SK-N-SH treated with all-trans-retinoic acid at 6 μM for 48 hours (cell line): ENCODE measurements at regions not wholly inside any gene's neighbourhood (a gene's known extent, or its start where the extent isn't known, plus 50 kb on each side); places are given as distances from the start of the nearest gene placed in this dataset.

Experiments
- ATAC-seq: fragments of 200-7000 bp; cut with Tn5 transposase; 3 replicates; pipeline ENCODE4 v1.9.1; 2020; ENCODE audit warnings: mild to moderate bottlenecking, moderate library complexity
- ARNTL ChIP-seq: fragments of 450-650 bp; formaldehyde crosslinking; IDR thresholded peaks from 2 replicates; pipeline ENCODE4 v1.5.0; 2020; ENCODE audit warnings: low read depth, mild to moderate bottlenecking, moderate library complexity, borderline replicate concordance
- BACH2 ChIP-seq: fragments of 250-450 bp; sonication (Bioruptor Pico); IDR thresholded peaks from 2 replicates; pipeline ENCODE4 v1.9.0; 2021; ENCODE audit warnings: mild to moderate bottlenecking, borderline replicate concordance
- CSRNP3 ChIP-seq: fragments of 250-450 bp; sonication (Bioruptor Pico); IDR thresholded peaks from 2 replicates; pipeline ENCODE4 v1.5.1; 2021; ENCODE audit warnings: mild to moderate bottlenecking, moderate library complexity
- ESRRG ChIP-seq: fragments of 250-450 bp; sonication (Bioruptor Pico); IDR thresholded peaks from 2 replicates; pipeline ENCODE4 v1.6.1; 2021; ENCODE audit warnings: mild to moderate bottlenecking
- GLIS3 ChIP-seq: fragments of 250-450 bp; sonication (Bioruptor Pico); IDR thresholded peaks from 2 replicates; pipeline ENCODE4 v1.5.0; 2020; ENCODE audit warnings: mild to moderate bottlenecking, moderate library complexity
- OSR1 ChIP-seq: fragments of 250-450 bp; sonication (Bioruptor Pico); IDR thresholded peaks from 2 replicates; pipeline ENCODE4 v1.8.0; 2022; ENCODE audit warnings: moderate library complexity, mild to moderate bottlenecking, inconsistent platforms
- PATZ1 ChIP-seq: fragments of 250-450 bp; sonication (Bioruptor Pico); IDR thresholded peaks from 2 replicates; pipeline ENCODE4 v1.8.0; 2020; ENCODE audit warnings: mild to moderate bottlenecking, moderate library complexity, borderline replicate concordance
- PPARA ChIP-seq: fragments of 250-450 bp; sonication (Bioruptor Pico); IDR thresholded peaks from 2 replicates; pipeline ENCODE4 v1.5.0; 2020; ENCODE audit warnings: mild to moderate bottlenecking, borderline replicate concordance
- RARB ChIP-seq: fragments of 250-450 bp; sonication (Bioruptor Pico); IDR thresholded peaks from 2 replicates; pipeline ENCODE4 v1.8.0; 2021; ENCODE audit warnings: mild to moderate bottlenecking, moderate library complexity
- SNAI2 ChIP-seq: fragments of 250-450 bp; sonication (Bioruptor Pico); IDR thresholded peaks from 2 replicates; pipeline ENCODE4 v1.5.0; 2020; ENCODE audit warnings: mild to moderate bottlenecking, moderate library complexity
- TCF4 ChIP-seq: fragments of 250-450 bp; sonication (Bioruptor Pico); IDR thresholded peaks from 2 replicates; pipeline ENCODE4 v1.8.0; 2021; ENCODE audit warnings: mild to moderate bottlenecking, moderate library complexity, borderline replicate concordance
- TOX ChIP-seq: fragments of 250-450 bp; sonication (Bioruptor Pico); IDR thresholded peaks from 2 replicates; pipeline ENCODE4 v1.8.0; 2021; ENCODE audit warnings: mild to moderate bottlenecking, moderate library complexity, borderline replicate concordance
- ZC3H10 ChIP-seq: fragments of 250-450 bp; sonication (Bioruptor Pico); IDR thresholded peaks from 2 replicates; pipeline ENCODE4 v1.5.1; 2021; ENCODE audit warnings: mild to moderate bottlenecking, moderate library complexity
- ZFP3 ChIP-seq: fragments of 250-450 bp; sonication (Bioruptor Pico); IDR thresholded peaks from 2 replicates; pipeline ENCODE4 v1.5.0; 2020; ENCODE audit warnings: mild to moderate bottlenecking, moderate library complexity
- ZFP30 ChIP-seq: fragments of 450-650 bp; formaldehyde crosslinking; IDR thresholded peaks from 2 replicates; pipeline ENCODE4 v1.5.0; 2022; ENCODE audit warnings: mild to moderate bottlenecking, moderate library complexity
- ZNF565 ChIP-seq: fragments of 450-650 bp; formaldehyde crosslinking; conservative IDR thresholded peaks from 2 replicates; pipeline ENCODE4 v1.5.0; 2020; ENCODE audit warnings: low read depth, mild to moderate bottlenecking, moderate library complexity
- ZNF70 ChIP-seq: fragments of 450-650 bp; formaldehyde crosslinking; IDR thresholded peaks from 2 replicates; pipeline ENCODE4 v1.5.0; 2020; ENCODE audit warnings: mild to moderate bottlenecking, moderate library complexity
- TF ChIP-seq, protein P1 (sequence below): fragments of 250-450 bp; sonication (Bioruptor Pico); IDR thresholded peaks from 2 replicates; pipeline ENCODE4 v1.8.0; 2021; ENCODE audit warnings: low read depth, mild to moderate bottlenecking, moderate library complexity, borderline replicate concordance
- TF ChIP-seq, protein P2 (sequence below): fragments of 250-450 bp; sonication (Bioruptor Pico); IDR thresholded peaks from 2 replicates; pipeline ENCODE4 v1.5.0; 2020; ENCODE audit warnings: mild to moderate bottlenecking, moderate library complexity
- TF ChIP-seq, protein P3 (sequence below): fragments of 250-450 bp; sonication (Bioruptor Pico); IDR thresholded peaks from 2 replicates; pipeline ENCODE4 v1.5.1; 2020; ENCODE audit warnings: low read depth, mild to moderate bottlenecking, moderate library complexity

- ATAC-seq: no peak
- no peak for TF ChIP-seq ZNF565
- TF ChIP-seq, protein P1, sequence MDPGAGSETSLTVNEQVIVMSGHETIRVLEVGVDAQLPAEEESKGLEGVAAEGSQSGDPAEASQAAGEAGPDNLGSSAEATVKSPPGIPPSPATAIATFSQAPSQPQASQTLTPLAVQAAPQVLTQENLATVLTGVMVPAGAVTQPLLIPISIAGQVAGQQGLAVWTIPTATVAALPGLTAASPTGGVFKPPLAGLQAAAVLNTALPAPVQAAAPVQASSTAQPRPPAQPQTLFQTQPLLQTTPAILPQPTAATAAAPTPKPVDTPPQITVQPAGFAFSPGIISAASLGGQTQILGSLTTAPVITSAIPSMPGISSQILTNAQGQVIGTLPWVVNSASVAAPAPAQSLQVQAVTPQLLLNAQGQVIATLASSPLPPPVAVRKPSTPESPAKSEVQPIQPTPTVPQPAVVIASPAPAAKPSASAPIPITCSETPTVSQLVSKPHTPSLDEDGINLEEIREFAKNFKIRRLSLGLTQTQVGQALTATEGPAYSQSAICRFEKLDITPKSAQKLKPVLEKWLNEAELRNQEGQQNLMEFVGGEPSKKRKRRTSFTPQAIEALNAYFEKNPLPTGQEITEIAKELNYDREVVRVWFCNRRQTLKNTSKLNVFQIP (CRISPR knock-in tag): no peak
- TF ChIP-seq CSRNP3 (CRISPR knock-in tag): no peak
- TF ChIP-seq GLIS3 (CRISPR knock-in tag): no peak
- TF ChIP-seq PATZ1 (CRISPR knock-in tag): no peak
- no peak for TF ChIP-seq OSR1
- no peak for TF ChIP-seq ZFP3 (CRISPR knock-in tag)
- no peak for TF ChIP-seq ARNTL (CRISPR knock-in tag)
- TF ChIP-seq PPARA (CRISPR knock-in tag): no peak
- TF ChIP-seq, all 23 proteins: peak for 0
Measured at GRCh38 chr2:72028351-72028995, 119.2 kb downstream of the CYP26B1 start.

DNA sequence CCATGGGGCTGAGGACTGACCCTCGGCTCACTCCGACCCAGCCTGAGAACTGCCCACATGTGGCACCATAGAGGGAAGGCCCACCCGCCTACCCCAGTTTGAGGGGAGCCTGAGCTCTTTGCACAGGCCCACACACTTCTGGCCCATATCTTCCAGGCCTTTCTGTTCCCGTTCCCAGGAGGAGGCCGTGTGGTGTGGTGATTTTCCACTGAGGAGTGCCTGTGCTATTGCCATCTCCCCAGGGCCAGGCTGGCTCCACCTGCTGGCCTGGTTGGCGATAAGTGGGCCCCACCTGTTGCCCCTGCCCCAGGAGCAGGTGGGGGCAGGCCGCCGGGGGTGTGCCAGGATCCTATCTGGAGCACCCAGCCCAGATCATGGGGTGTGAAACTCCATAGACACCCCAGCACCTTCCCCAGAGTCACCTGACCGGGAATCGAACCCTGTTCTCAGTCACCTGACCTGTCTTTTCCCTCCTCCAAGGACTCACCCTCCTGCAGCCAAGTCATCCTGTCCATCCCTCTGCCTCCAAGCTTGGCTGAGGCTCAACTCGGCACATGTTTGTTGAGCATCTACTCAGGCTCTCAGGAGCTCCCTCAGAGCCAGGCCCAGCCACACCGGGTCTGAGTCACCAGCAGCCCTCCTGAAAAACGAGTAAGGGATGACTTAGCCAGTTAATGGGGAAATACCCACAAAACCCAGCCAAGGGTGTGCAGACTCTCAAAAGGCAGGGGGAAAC is 120.1 kb downstream of the CYP26B1 start:
- ATAC-seq: no peak
- TF ChIP-seq ZC3H10 (no peak), CSRNP3 (CRISPR knock-in tag) (no peak), GLIS3 (CRISPR knock-in tag) (no peak), SNAI2 (CRISPR knock-in tag) (no peak), RARB (CRISPR knock-in tag) (no peak), TCF4 (CRISPR knock-in tag) (no peak), ARNTL (CRISPR knock-in tag) (no peak), PPARA (CRISPR knock-in tag) (no peak), PATZ1 (CRISPR knock-in tag) (no peak), TOX (CRISPR knock-in tag) (no peak), ZFP30 (CRISPR knock-in tag) (no peak), OSR1 (no peak), BACH2 (CRISPR knock-in tag) (no peak), ZFP3 (CRISPR knock-in tag) (no peak), ZNF70 (CRISPR knock-in tag) (no peak), ZNF565 (no peak), ESRRG (CRISPR knock-in tag) (no peak)
- TF ChIP-seq, protein P2, sequence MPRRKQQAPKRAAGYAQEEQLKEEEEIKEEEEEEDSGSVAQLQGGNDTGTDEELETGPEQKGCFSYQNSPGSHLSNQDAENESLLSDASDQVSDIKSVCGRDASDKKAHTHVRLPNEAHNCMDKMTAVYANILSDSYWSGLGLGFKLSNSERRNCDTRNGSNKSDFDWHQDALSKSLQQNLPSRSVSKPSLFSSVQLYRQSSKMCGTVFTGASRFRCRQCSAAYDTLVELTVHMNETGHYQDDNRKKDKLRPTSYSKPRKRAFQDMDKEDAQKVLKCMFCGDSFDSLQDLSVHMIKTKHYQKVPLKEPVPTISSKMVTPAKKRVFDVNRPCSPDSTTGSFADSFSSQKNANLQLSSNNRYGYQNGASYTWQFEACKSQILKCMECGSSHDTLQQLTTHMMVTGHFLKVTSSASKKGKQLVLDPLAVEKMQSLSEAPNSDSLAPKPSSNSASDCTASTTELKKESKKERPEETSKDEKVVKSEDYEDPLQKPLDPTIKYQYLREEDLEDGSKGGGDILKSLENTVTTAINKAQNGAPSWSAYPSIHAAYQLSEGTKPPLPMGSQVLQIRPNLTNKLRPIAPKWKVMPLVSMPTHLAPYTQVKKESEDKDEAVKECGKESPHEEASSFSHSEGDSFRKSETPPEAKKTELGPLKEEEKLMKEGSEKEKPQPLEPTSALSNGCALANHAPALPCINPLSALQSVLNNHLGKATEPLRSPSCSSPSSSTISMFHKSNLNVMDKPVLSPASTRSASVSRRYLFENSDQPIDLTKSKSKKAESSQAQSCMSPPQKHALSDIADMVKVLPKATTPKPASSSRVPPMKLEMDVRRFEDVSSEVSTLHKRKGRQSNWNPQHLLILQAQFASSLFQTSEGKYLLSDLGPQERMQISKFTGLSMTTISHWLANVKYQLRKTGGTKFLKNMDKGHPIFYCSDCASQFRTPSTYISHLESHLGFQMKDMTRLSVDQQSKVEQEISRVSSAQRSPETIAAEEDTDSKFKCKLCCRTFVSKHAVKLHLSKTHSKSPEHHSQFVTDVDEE: no peak
- TF ChIP-seq, protein P3, sequence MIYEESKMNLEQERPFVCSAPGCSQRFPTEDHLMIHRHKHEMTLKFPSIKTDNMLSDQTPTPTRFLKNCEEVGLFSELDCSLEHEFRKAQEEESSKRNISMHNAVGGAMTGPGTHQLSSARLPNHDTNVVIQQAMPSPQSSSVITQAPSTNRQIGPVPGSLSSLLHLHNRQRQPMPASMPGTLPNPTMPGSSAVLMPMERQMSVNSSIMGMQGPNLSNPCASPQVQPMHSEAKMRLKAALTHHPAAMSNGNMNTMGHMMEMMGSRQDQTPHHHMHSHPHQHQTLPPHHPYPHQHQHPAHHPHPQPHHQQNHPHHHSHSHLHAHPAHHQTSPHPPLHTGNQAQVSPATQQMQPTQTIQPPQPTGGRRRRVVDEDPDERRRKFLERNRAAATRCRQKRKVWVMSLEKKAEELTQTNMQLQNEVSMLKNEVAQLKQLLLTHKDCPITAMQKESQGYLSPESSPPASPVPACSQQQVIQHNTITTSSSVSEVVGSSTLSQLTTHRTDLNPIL: no peak
- TF ChIP-seq, all 23 proteins: peak for 0
